Mesenchymal stem cell (in vitro differentiated cells and primary cell): ENCODE measurements at regions not wholly inside any gene's neighbourhood (a gene's known extent, or its start where the extent isn't known, plus 50 kb on each side); places are given as distances from the start of the nearest gene placed in this dataset.

ENCODE experiments used
- DNase-seq: peaks from one replicate; pipeline ENCODE4 v3.0.0-alpha.2; 2013
- H2AFZ ChIP-seq: one replicate; pipeline ENCODE4 v1.6.1; 2013; ENCODE audit warnings: low read depth, mild to moderate bottlenecking, control low read depth, inconsistent platforms, low read length, moderate library complexity
- H2AK5ac ChIP-seq: 2 replicates; pipeline ENCODE4 v1.6.1; 2013; ENCODE audit warnings: low read length, moderate library complexity, mild to moderate bottlenecking, inconsistent platforms; ENCODE audit not compliant: severe bottlenecking
- H2BK120ac ChIP-seq: one replicate; pipeline ENCODE4 v1.6.1; 2013; ENCODE audit warnings: low read depth, mild to moderate bottlenecking, inconsistent platforms, low read length, moderate library complexity
- H2BK12ac ChIP-seq, 2 experiments: one replicate each; pipeline ENCODE4 v1.6.1; 2013; ENCODE audit warnings: inconsistent platforms in 2 of 2, low read length in 2 of 2, mild to moderate bottlenecking in 2 of 2, moderate library complexity in 2 of 2, control low read depth in 1 of 2
- H2BK15ac ChIP-seq: one replicate; pipeline ENCODE4 v1.6.1; 2013; ENCODE audit warnings: mild to moderate bottlenecking, low read depth, inconsistent platforms; ENCODE audit not compliant: poor library complexity, severe bottlenecking
- H2BK5ac ChIP-seq: 2 replicates; pipeline ENCODE4 v1.6.1; 2013; ENCODE audit warnings: low read depth, mild to moderate bottlenecking, low read length, control low read depth, inconsistent platforms; ENCODE audit not compliant: poor library complexity, severe bottlenecking
- H3K14ac ChIP-seq, 2 experiments: one replicate each; pipeline ENCODE4 v1.6.1; 2013; ENCODE audit warnings: inconsistent platforms in 2 of 2, low read length in 2 of 2, control low read depth in 1 of 2, mild to moderate bottlenecking in 1 of 2, moderate library complexity in 1 of 2
- H3K18ac ChIP-seq, 2 experiments: one replicate each; pipeline ENCODE4 v1.6.1; 2013; ENCODE audit warnings: inconsistent platforms in 2 of 2, low read length in 2 of 2, control low read depth in 1 of 2, low read depth in 1 of 2, mild to moderate bottlenecking in 1 of 2
- H3K23ac ChIP-seq, 2 experiments: one replicate each; pipeline ENCODE4 v1.6.1; 2013; ENCODE audit warnings: inconsistent platforms in 2 of 2, low read length in 2 of 2, mild to moderate bottlenecking in 2 of 2, moderate library complexity in 2 of 2, control low read depth in 1 of 2
- H3K27ac ChIP-seq: 2 replicates; pipeline ENCODE4 v1.5.1; 2013; ENCODE audit warnings: mild to moderate bottlenecking, moderate library complexity, low read length, control low read depth, inconsistent platforms; ENCODE audit not compliant: poor library complexity, severe bottlenecking
- H3K27me3 ChIP-seq, 2 experiments: 2 replicates each; pipeline versions ENCODE4 v1.6.1 to v1.7.0; 2013; ENCODE audit warnings: low read length in 2 of 2, mild to moderate bottlenecking in 2 of 2, moderate library complexity in 2 of 2, control low read depth in 1 of 2, inconsistent platforms in 1 of 2; ENCODE audit not compliant: control insufficient read depth in 1 of 2, insufficient read depth in 1 of 2
- H3K36me3 ChIP-seq, 2 experiments: 2 replicates each; pipeline versions ENCODE4 v1.6.1 to v1.7.0; 2013; ENCODE audit warnings: low read length in 2 of 2, control low read depth in 1 of 2, inconsistent platforms in 1 of 2, low read depth in 1 of 2, mild to moderate bottlenecking in 1 of 2; ENCODE audit not compliant: insufficient read depth in 2 of 2, control insufficient read depth in 1 of 2
- H3K4ac ChIP-seq, 2 experiments: one replicate each; pipeline ENCODE4 v1.6.1; 2013; ENCODE audit warnings: inconsistent platforms in 2 of 2, low read length in 2 of 2, mild to moderate bottlenecking in 2 of 2, moderate library complexity in 2 of 2, control low read depth in 1 of 2, low read depth in 1 of 2
- H3K4me1 ChIP-seq: 2 replicates; pipeline ENCODE4 v1.6.1; 2013; ENCODE audit warnings: low read depth, low read length, control low read depth; ENCODE audit not compliant: control insufficient read depth, insufficient read depth
- H3K4me2 ChIP-seq: 2 replicates; pipeline ENCODE4 v1.6.1; 2013; ENCODE audit warnings: low read length, mild to moderate bottlenecking, inconsistent platforms; ENCODE audit not compliant: poor library complexity, severe bottlenecking
- H3K4me3 ChIP-seq, 2 experiments: 2 replicates each; pipeline versions ENCODE4 v1.5.1 to v1.7.0; 2013; ENCODE audit warnings: low read length in 2 of 2, mild to moderate bottlenecking in 2 of 2, control low read depth in 1 of 2, low read depth in 1 of 2; ENCODE audit not compliant: insufficient read depth in 1 of 2
- H3K79me1 ChIP-seq: replicated peaks from 2 replicates; pipeline ENCODE4 v1.6.1; 2013; ENCODE audit warnings: mild to moderate bottlenecking, control low read depth, low read length, inconsistent platforms; ENCODE audit not compliant: poor library complexity, severe bottlenecking
- H3K9ac ChIP-seq: 2 replicates; pipeline ENCODE4 v1.7.0; 2013; ENCODE audit warnings: mild to moderate bottlenecking, low read length, moderate library complexity
- H3K9me3 ChIP-seq: 2 replicates; pipeline ENCODE4 v1.7.0; 2013; ENCODE audit warnings: mild to moderate bottlenecking, low read length; ENCODE audit not compliant: control insufficient read depth
- H4K8ac ChIP-seq: one replicate; pipeline ENCODE4 v1.6.1; 2013; ENCODE audit warnings: inconsistent platforms, mild to moderate bottlenecking, low read length, moderate library complexity
- H4K91ac ChIP-seq: one replicate; pipeline ENCODE4 v1.6.1; 2013; ENCODE audit warnings: mild to moderate bottlenecking, low read length, inconsistent platforms
- WGBS: methylation state at CpG from one replicate; pipeline ENCODE4 v1.1.7; 2013; ENCODE audit warnings: mixed read lengths; 5-methylcytosine and 5-hydroxymethylcytosine counted together

GRCh38 chr1:30811187-30811586, 53.6 kb upstream of the LAPTM5 start:
- H4K8ac ChIP-seq = peak overlapping the region; percentile 5
- peak overlapping the region; percentile 8 for H2AK5ac ChIP-seq
- H2BK12ac ChIP-seq = peak overlapping the region; percentile 32 to 65
- no peak overlapping the region for H2BK120ac ChIP-seq
- no peak overlapping the region for H2BK5ac ChIP-seq
- no peak overlapping the region for H3K4me2 ChIP-seq
- H3K4me1 ChIP-seq = peaks cover 28% of the 10 kb centered on the region
- no peaks in the 10 kb centered on the region for H3K9me3 ChIP-seq
- DNase-seq = no peak
- H4K91ac ChIP-seq = peak overlapping the region; percentile 60
- H3K14ac ChIP-seq = no peak overlapping the region
- H3K27ac ChIP-seq = no peak overlapping the region
- H3K23ac ChIP-seq = no peak overlapping the region
- peak overlapping the region; percentile 22 to 26 for H3K18ac ChIP-seq
- peak overlapping the region; percentile 5 to 15 for H3K4ac ChIP-seq
- H3K4me3 ChIP-seq = no peak overlapping the region
- H3K36me3 ChIP-seq = no peaks in the 10 kb centered on the region
- H3K27me3 ChIP-seq = peaks cover 0 to 39% of the 10 kb centered on the region in 2 experiments
- no peak overlapping the region for H2AFZ ChIP-seq
- no peaks in the 10 kb centered on the region for H3K79me1 ChIP-seq
- H3K9ac ChIP-seq = no peak overlapping the region
- no peak overlapping the region for H2BK15ac ChIP-seq

- WGBS = 88% methylated on average over 12 of the region's 12 CpGs
- no peak overlapping the region for H2BK15ac ChIP-seq
- peaks cover 27% of the 10 kb centered on the region for H3K4me1 ChIP-seq
- peak overlapping the region; percentile 42 to 94 for H2BK12ac ChIP-seq
- peak overlapping the region; percentile 36 for H2AK5ac ChIP-seq
- H3K79me1 ChIP-seq = no peaks in the 10 kb centered on the region
- peak overlapping the region; percentile 5 for H4K8ac ChIP-seq
- no peak overlapping the region for H3K4me2 ChIP-seq
- H2AFZ ChIP-seq = no peak overlapping the region
- no peaks in the 10 kb centered on the region for H3K36me3 ChIP-seq
- peak overlapping the region; percentile 13 for H3K9ac ChIP-seq
- peaks cover 0 to 39% of the 10 kb centered on the region in 2 experiments for H3K27me3 ChIP-seq
- peak overlapping the region; percentile 76 for H2BK120ac ChIP-seq
- H3K18ac ChIP-seq = peak overlapping the region; percentile 76 to 82
- no peak overlapping the region for H2BK5ac ChIP-seq
- no peak overlapping the region for H3K23ac ChIP-seq
- no peak overlapping the region for H3K4me3 ChIP-seq
- H3K14ac ChIP-seq = no peak overlapping the region
- DNase-seq = no peak
- peak overlapping the region; percentile 96 for H4K91ac ChIP-seq
- H3K4ac ChIP-seq = peak overlapping the region; percentile 27 to 78
- no peaks in the 10 kb centered on the region for H3K9me3 ChIP-seq
- peak overlapping the region; percentile 10 for H3K27ac ChIP-seq
Measured at GRCh38 chr1:30810416-30811080, 53.0 kb upstream of the LAPTM5 start.

GRCh38 chr1:30809514-30810263, 52.1 kb upstream of the LAPTM5 start:
- 10% methylated on average over 14 of the region's 14 CpGs for WGBS
- peak overlapping the region; percentile 13 for H3K9ac ChIP-seq

GRCh38 chr1:30808067-30808662, 50.6 kb upstream of the LAPTM5 start:
- no peak overlapping the region for H2AFZ ChIP-seq
- no peak overlapping the region for H3K23ac ChIP-seq
- H4K91ac ChIP-seq = peak overlapping the region; percentile 46
- H4K8ac ChIP-seq = peak overlapping the region; percentile 31
- no peak overlapping the region for H2BK5ac ChIP-seq
- no peak overlapping the region for H3K4me2 ChIP-seq
- peak overlapping the region; percentile 61 to 76 for H3K18ac ChIP-seq
- WGBS = 63% methylated on average over 3 of the region's 3 CpGs
- peak overlapping the region; percentile 89 to 95 for H2BK12ac ChIP-seq
- H3K79me1 ChIP-seq = no peaks in the 10 kb centered on the region
- H3K27me3 ChIP-seq = peaks cover 0 to 18% of the 10 kb centered on the region in 2 experiments
- H2BK120ac ChIP-seq = peak overlapping the region; percentile 39
- H3K36me3 ChIP-seq = no peaks in the 10 kb centered on the region
- H2BK15ac ChIP-seq = peak overlapping the region; percentile 97
- H3K4me1 ChIP-seq = peaks cover 33% of the 10 kb centered on the region
- no peak for DNase-seq
- no peak overlapping the region for H3K27ac ChIP-seq
- H3K4ac ChIP-seq = peak overlapping the region; percentile 54 to 73
- no peaks in the 10 kb centered on the region for H3K9me3 ChIP-seq
- peak overlapping the region; percentile 87 for H2AK5ac ChIP-seq
- H3K4me3 ChIP-seq = no peak overlapping the region
- H3K14ac ChIP-seq = peak overlapping the region in 1 of 2 experiments; percentile 64
- no peak overlapping the region for H3K9ac ChIP-seq

More at GRCh38 chr1:30809514-30810263, 52.1 kb upstream of the LAPTM5 start:
- Histone ChIP-seq H3K4me2 (no peak overlapping the region), H3K27ac (peak overlapping the region; percentile 83), H3K4me1 (peaks cover 33% of the 10 kb centered on the region), H3K4me3 (no peak overlapping the region), H2AK5ac (peak overlapping the region; percentile 62), H3K36me3 (no peaks in the 10 kb centered on the region), H2BK120ac (no peak overlapping the region), H3K18ac (peak overlapping the region; percentile 72 to 94), H3K9me3 (no peaks in the 10 kb centered on the region), H2BK5ac (no peak overlapping the region), H3K79me1 (no peaks in the 10 kb centered on the region), H2AFZ (no peak overlapping the region), H4K91ac (peak overlapping the region; percentile 59), H3K4ac (peak overlapping the region; percentile 65 to 71), H4K8ac (peak overlapping the region; percentile 52), H2BK15ac (peak overlapping the region; percentile 37), H3K23ac (no peak overlapping the region), H3K14ac (peak overlapping the region in 1 of 2 experiments; percentile 26), H3K27me3 (peaks cover 0 to 33% of the 10 kb centered on the region in 2 experiments), H2BK12ac (peak overlapping the region; percentile 29 to 92)
- DNase-seq = peak; percentile 96
